IMR-90 (cell line): ENCODE measurements at regions not wholly inside any gene's neighbourhood (a gene's known extent, or its start where the extent isn't known, plus 50 kb on each side); places are given as distances from the start of the nearest gene placed in this dataset.

Source experiments
- ATAC-seq: fragments of 200-7000 bp; cut with Tn5 transposase; 2 replicates; pipeline ENCODE4 v1.9.1; 2020; ENCODE audit warnings: low read depth, mild to moderate bottlenecking, moderate library complexity
- BruUV-seq: library from RNA; stranded (reverse); fragments of 400-500 nt; replicated peaks from 2 replicates; lab custom pipeline; 2021; lab: Mats Ljungman, UMichigan
- CTCF ChIA-PET: fragments of 300-600 bp; formaldehyde crosslinking; extraction: SDS; loops from one replicate; lab custom pipeline; 2021; ENCODE audit warnings: antibody characterized with exemption; lab: Yijun Ruan, JAX
- POLR2A ChIA-PET: fragments of 300-600 bp; sonication (Branson Sonifier 250); formaldehyde crosslinking; loops from one replicate; lab custom pipeline; 2022; ENCODE audit warnings: antibody characterized with exemption; ENCODE audit not compliant: unreplicated experiment; lab: Charles Lee
- DNase-seq: peaks from one replicate; pipeline ENCODE4 v3.0.0; 2013
- H2AFZ ChIP-seq: replicated peaks from 2 replicates; pipeline ENCODE3; 2013; ENCODE audit warnings: low read length, mild to moderate bottlenecking; ENCODE audit not compliant: poor library complexity
- H2AK5ac ChIP-seq: 2 replicates; pipeline ENCODE4 v1.6.1; 2013; ENCODE audit warnings: low read depth, low read length, inconsistent platforms
- H2AK9ac ChIP-seq: replicated peaks from 2 replicates; pipeline ENCODE3; 2013; ENCODE audit warnings: mild to moderate bottlenecking, low read depth, low read length, moderate library complexity; ENCODE audit not compliant: poor library complexity
- H2BK120ac ChIP-seq: 2 replicates; pipeline ENCODE4 v1.6.1; 2013; ENCODE audit warnings: low read depth, low read length, inconsistent platforms
- H2BK15ac ChIP-seq: 3 replicates; pipeline ENCODE4 v1.6.1; 2013; ENCODE audit warnings: low read depth, low read length, inconsistent platforms
- H2BK20ac ChIP-seq: 2 replicates; pipeline ENCODE4 v1.6.1; 2013; ENCODE audit warnings: low read depth, mild to moderate bottlenecking, inconsistent platforms, low read length, moderate library complexity
- H2BK5ac ChIP-seq: 2 replicates; pipeline ENCODE4 v1.6.1; 2013; ENCODE audit warnings: mild to moderate bottlenecking, low read depth, low read length, inconsistent platforms; ENCODE audit not compliant: poor library complexity, severe bottlenecking
- H3K14ac ChIP-seq: replicated peaks from 2 replicates; pipeline ENCODE4 v1.6.1; 2013; ENCODE audit warnings: low read depth, low read length, inconsistent platforms
- H3K18ac ChIP-seq: 2 replicates; pipeline ENCODE4 v1.6.1; 2013; ENCODE audit warnings: low read depth, low read length, control low read depth
- H3K23ac ChIP-seq: 2 replicates; pipeline ENCODE4 v1.6.1; 2013; ENCODE audit warnings: low read depth, low read length, inconsistent platforms
- H3K27ac ChIP-seq: 2 replicates; pipeline ENCODE4 v1.5.1; 2013; ENCODE audit warnings: mild to moderate bottlenecking, control low read depth, low read length; ENCODE audit not compliant: insufficient read depth
- H3K27me3 ChIP-seq: 2 replicates; pipeline ENCODE4 v1.6.1; 2013; ENCODE audit warnings: low read length; ENCODE audit not compliant: control insufficient read depth, insufficient read depth
- H3K36me3 ChIP-seq: 2 replicates; pipeline ENCODE4 v1.6.1; 2013; ENCODE audit warnings: low read length, mixed read lengths; ENCODE audit not compliant: control insufficient read depth, insufficient read depth
- H3K4ac ChIP-seq: 2 replicates; pipeline ENCODE4 v1.6.1; 2013; ENCODE audit warnings: low read depth, low read length, inconsistent platforms
- H3K4me1 ChIP-seq: 2 replicates; pipeline ENCODE4 v1.6.1; 2013; ENCODE audit warnings: low read length, mixed read lengths; ENCODE audit not compliant: control insufficient read depth, insufficient read depth
- H3K4me2 ChIP-seq: 2 replicates; pipeline ENCODE4 v1.6.1; 2013; ENCODE audit warnings: low read depth, mild to moderate bottlenecking, control low read depth, low read length, moderate library complexity
- H3K4me3 ChIP-seq: 2 replicates; pipeline ENCODE4 v1.5.1; 2013; ENCODE audit warnings: low read depth, mild to moderate bottlenecking, control low read depth, low read length, moderate library complexity; ENCODE audit not compliant: insufficient read depth
- H3K56ac ChIP-seq: 2 replicates; pipeline ENCODE4 v1.6.1; 2013; ENCODE audit warnings: low read length, inconsistent platforms; ENCODE audit not compliant: insufficient read depth; ENCODE audit errors: extremely low read depth
- H3K79me1 ChIP-seq, 2 experiments: 2 replicates each; pipeline ENCODE4 v1.6.1; 2013; ENCODE audit warnings: low read length in 2 of 2, inconsistent platforms in 1 of 2, low read depth in 1 of 2
- H3K9ac ChIP-seq: 2 replicates; pipeline ENCODE4 v1.6.1; 2013; ENCODE audit warnings: low read depth, low read length, control low read depth
- H3K9me1 ChIP-seq: 2 replicates; pipeline ENCODE4 v1.6.1; 2013; ENCODE audit warnings: low read length, inconsistent platforms; ENCODE audit not compliant: insufficient read depth
- H3K9me3 ChIP-seq: 2 replicates; pipeline ENCODE4 v1.6.1; 2013; ENCODE audit warnings: low read length; ENCODE audit not compliant: control insufficient read depth, insufficient read depth
- H4K20me1 ChIP-seq: 2 replicates; pipeline ENCODE4 v1.6.1; 2013; ENCODE audit warnings: low read length, inconsistent platforms; ENCODE audit not compliant: insufficient read depth
- H4K5ac ChIP-seq: 2 replicates; pipeline ENCODE4 v1.6.1; 2013; ENCODE audit warnings: mild to moderate bottlenecking, low read depth, low read length, control low read depth
- H4K8ac ChIP-seq, 2 experiments: 2 replicates each; pipeline ENCODE4 v1.6.1; 2013; ENCODE audit warnings: low read depth in 2 of 2, low read length in 2 of 2, control low read depth in 1 of 2, inconsistent platforms in 1 of 2
- H4K91ac ChIP-seq: 2 replicates; pipeline ENCODE4 v1.6.1; 2013; ENCODE audit warnings: low read depth, low read length, inconsistent platforms; ENCODE audit not compliant: insufficient read depth
- BHLHE40 ChIP-seq: fragments of 150-350 bp; IDR thresholded peaks from 2 replicates; pipeline ENCODE4 v1.6.1; 2016; ENCODE audit warnings: mild to moderate bottlenecking, low read depth, low read length
- MXI1 ChIP-seq: IDR thresholded peaks from 2 replicates; pipeline ENCODE4 v1.6.1; 2012; ENCODE audit warnings: low read depth, mild to moderate bottlenecking, low read length, moderate library complexity, borderline replicate concordance
- WGBS, 2 experiments: methylation state at CpG; one replicate each; pipeline versions ENCODE4 v1.1.5 to v1.1.7; 2013; ENCODE audit warnings: missing lambda C conversion rate in 2 of 2; ENCODE audit not compliant: insufficient read length in 1 of 2; ENCODE audit errors: extremely low coverage in 2 of 2; 5-methylcytosine and 5-hydroxymethylcytosine counted together
- dilution Hi-C: fragments of 300-500 bp; cut with HindIII; formaldehyde crosslinking; loops from one replicate; pipeline ENCODE4 v1.14.3; 2018; ENCODE audit warnings: low sequenced_read_pairs; ENCODE audit not compliant: unreplicated experiment
- in situ Hi-C: fragments of 300-500 bp; cut with MboI; formaldehyde crosslinking; loops from 3 replicates; pipeline ENCODE4 v1.14.3; 2019; ENCODE audit warnings: low sequenced_read_pairs, inconsistent platforms, mixed read lengths
- intact Hi-C: fragments of 100-400 bp; cut with micrococcal nuclease; formaldehyde crosslinking; loops from 2 replicates; pipeline ENCODE4 v1.10.0; 2022

GRCh38 chr10:24115403-24115802 is 93.5 kb upstream of the KIAA1217 start:
- no peaks in the 10 kb centered on the region for H3K79me1 ChIP-seq
- no peak overlapping the region for H3K4me3 ChIP-seq
- intact Hi-C loops (no loop called here), dilution Hi-C loops (no loop called here), in situ Hi-C loops (no loop called here)
- H3K27ac ChIP-seq = no peak overlapping the region
- H4K91ac ChIP-seq = no peak overlapping the region
- H2BK15ac ChIP-seq = no peak overlapping the region
- no CpG with 5 or more reads among the region's 1 CpG for WGBS, 2 experiments
- H3K4ac ChIP-seq = no peak overlapping the region
- ChIA-PET POLR2A (no interaction called here), CTCF (no interaction called here)
- no peak overlapping the region for H2BK5ac ChIP-seq
- no peak overlapping the region for H2BK120ac ChIP-seq
- no peak overlapping the region for H4K8ac ChIP-seq
- H3K4me1 ChIP-seq = no peaks in the 10 kb centered on the region
- H4K20me1 ChIP-seq = no peaks in the 10 kb centered on the region
- H3K4me2 ChIP-seq = no peak overlapping the region
- ATAC-seq (no peak), DNase-seq (no peak)
- H2AFZ ChIP-seq = no peak overlapping the region
- no peaks in the 10 kb centered on the region for H3K9me1 ChIP-seq
- no TSS peak for BruUV-seq
- no peak overlapping the region for H3K18ac ChIP-seq
- no peak overlapping the region for H3K14ac ChIP-seq
- TF ChIP-seq MXI1 (no peak), BHLHE40 (no peak)
- no peak overlapping the region for H3K23ac ChIP-seq
- no peak overlapping the region for H2BK20ac ChIP-seq
- no peaks in the 10 kb centered on the region for H3K36me3 ChIP-seq
- H3K27me3 ChIP-seq = no peaks in the 10 kb centered on the region
- H2AK5ac ChIP-seq = no peak overlapping the region
- no peak overlapping the region for H2AK9ac ChIP-seq
- H3K56ac ChIP-seq = no peak overlapping the region
- H3K9me3 ChIP-seq = no peaks in the 10 kb centered on the region; the same call in 1 of the 2 replicates
- no peak overlapping the region for H3K9ac ChIP-seq
- no peak overlapping the region for H4K5ac ChIP-seq
